Ovary (tissue), 3 donors: ENCODE measurements at regions not wholly inside any gene's neighbourhood (a gene's known extent, or its start where the extent isn't known, plus 50 kb on each side); places are given as distances from the start of the nearest gene placed in this dataset.
"Not testable (repeated sequence)": the region's sequence is repeated elsewhere in the genome, so short reads cannot be mapped to it uniquely, and the experiment has no call there.

Experiments
- EP300 ChIP-seq: sonication (generic); formaldehyde crosslinking; IDR thresholded peaks from one replicate; pipeline ENCODE4 v1.6.1; 2017; ENCODE audit warnings: antibody characterized with exemption
- TF ChIP-seq, protein P1 (sequence below), 3 donors: fragments of 450-650 bp in 2 of 3; fragments of 200-600 bp in 1 of 3; IDR thresholded peaks; one replicate each; pipeline versions ENCODE4 v1.5.1 to v1.8.0; 2016 to 2022; ENCODE audit warnings: antibody characterized with exemption in 3 of 3, mild to moderate bottlenecking in 1 of 3
- donor health status: DM: no; HTN: no; CAD: no.

DNA sequence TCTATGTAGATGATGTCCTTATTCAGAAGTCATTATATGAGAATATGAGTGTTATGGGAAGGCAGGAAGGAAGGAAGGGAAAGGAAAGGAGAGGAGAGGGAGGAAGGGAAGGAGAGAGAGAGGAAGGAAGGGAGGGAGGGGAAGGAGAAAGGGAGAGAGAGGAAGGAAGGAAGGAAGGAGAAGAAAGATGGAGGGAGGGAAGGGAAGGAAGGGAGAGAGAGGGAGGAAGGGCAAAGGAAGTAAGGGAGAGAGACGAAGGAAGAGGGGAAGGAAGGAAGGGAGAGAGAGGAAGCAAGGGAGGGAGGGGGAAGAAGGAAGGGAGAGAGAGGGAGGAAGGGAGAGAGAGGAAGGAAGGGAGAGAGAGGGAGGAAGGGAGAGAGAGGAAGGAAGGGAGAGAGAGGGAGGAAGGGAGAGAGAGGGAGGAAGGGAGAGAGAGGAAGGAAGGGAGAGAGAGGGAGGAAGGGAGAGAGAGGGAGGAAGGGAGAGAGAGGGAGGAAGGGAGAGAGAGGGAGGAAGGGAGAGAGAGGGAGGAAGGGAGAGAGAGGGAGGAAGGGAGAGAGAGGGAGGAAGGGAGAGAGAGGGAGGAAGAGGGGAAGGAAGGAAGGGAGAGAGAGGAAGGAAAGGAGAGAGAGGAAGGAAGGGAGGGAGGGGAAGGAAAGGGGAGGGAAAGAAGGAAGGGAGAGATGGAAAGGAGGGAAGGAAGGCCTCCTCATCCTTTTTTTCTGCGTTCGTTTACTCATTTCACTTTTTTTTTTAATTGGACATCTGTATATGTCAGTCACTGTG, 103.0 kb upstream of the RBFOX1 start:
- TF ChIP-seq EP300 = not testable (repeated sequence)
- TF ChIP-seq, protein P1, sequence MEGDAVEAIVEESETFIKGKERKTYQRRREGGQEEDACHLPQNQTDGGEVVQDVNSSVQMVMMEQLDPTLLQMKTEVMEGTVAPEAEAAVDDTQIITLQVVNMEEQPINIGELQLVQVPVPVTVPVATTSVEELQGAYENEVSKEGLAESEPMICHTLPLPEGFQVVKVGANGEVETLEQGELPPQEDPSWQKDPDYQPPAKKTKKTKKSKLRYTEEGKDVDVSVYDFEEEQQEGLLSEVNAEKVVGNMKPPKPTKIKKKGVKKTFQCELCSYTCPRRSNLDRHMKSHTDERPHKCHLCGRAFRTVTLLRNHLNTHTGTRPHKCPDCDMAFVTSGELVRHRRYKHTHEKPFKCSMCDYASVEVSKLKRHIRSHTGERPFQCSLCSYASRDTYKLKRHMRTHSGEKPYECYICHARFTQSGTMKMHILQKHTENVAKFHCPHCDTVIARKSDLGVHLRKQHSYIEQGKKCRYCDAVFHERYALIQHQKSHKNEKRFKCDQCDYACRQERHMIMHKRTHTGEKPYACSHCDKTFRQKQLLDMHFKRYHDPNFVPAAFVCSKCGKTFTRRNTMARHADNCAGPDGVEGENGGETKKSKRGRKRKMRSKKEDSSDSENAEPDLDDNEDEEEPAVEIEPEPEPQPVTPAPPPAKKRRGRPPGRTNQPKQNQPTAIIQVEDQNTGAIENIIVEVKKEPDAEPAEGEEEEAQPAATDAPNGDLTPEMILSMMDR (IDR thresholded peaks at IDR 0.05) = not testable (repeated sequence)
